ENCODE measurements at regions not wholly inside any gene's neighbourhood (a gene's known extent, or its start where the extent isn't known, plus 50 kb on each side); places are given as distances from the start of the nearest gene placed in this dataset.

- TF ChIP-seq EZH2 (IDR thresholded peaks at IDR 0.05; ENCODE audit: low read length) (no peak), CTCF (optimal IDR thresholded peaks at IDR 0.05 in 1 of 3, IDR thresholded peaks at IDR 0.05 in 1 of 3, conservative IDR thresholded peaks at IDR 0.05 in 1 of 3; ENCODE audit: extremely low read depth in 1 of 3, insufficient read depth in 2 of 3, low read length in 3 of 3) (no peak)
Observed at GRCh38 chr12:84767079-84767478, 145.5 kb downstream of the SLC6A15 start.

GRCh38 chr12:84766375-84766774 lies 146.2 kb downstream of the SLC6A15 start:
- no peaks in the 10 kb centered on the region for H3K27me3 ChIP-seq (ENCODE audit: control insufficient read depth, extremely low read depth, insufficient read depth, low read length)
- TF ChIP-seq CTCF (optimal IDR thresholded peaks at IDR 0.05 in 1 of 3, IDR thresholded peaks at IDR 0.05 in 1 of 3, conservative IDR thresholded peaks at IDR 0.05 in 1 of 3; ENCODE audit: extremely low read depth in 1 of 3, insufficient read depth in 2 of 3, low read length in 3 of 3): no peak
- no peak for TF ChIP-seq EZH2 (IDR thresholded peaks at IDR 0.05; ENCODE audit: low read length)
- no peaks in the 10 kb centered on the region for H3K9me3 ChIP-seq (ENCODE audit: control insufficient read depth, low read depth, low read length)
- DNase-seq (ENCODE audit: low read depth, low spot score) (no peak), FAIRE-seq (no peak)
- H3K9ac ChIP-seq (ENCODE audit: control insufficient read depth, extremely low read depth, insufficient read depth, low read length): no peak overlapping the region
- no peak overlapping the region for H3K4me3 ChIP-seq (ENCODE audit: control insufficient read depth in 2 of 3, extremely low read depth in 1 of 3, insufficient read depth in 2 of 3, low read depth in 1 of 3, low read length in 3 of 3)
- H3K27ac ChIP-seq (ENCODE audit: control insufficient read depth, insufficient read depth, low read length): no peak overlapping the region
- H3K4me1 ChIP-seq (ENCODE audit: control insufficient read depth, extremely low read depth, insufficient read depth, low read length): no peaks in the 10 kb centered on the region
- no peaks in the 10 kb centered on the region for H3K36me3 ChIP-seq (ENCODE audit: control insufficient read depth in 2 of 2, extremely low read depth in 1 of 2, insufficient read depth in 2 of 2, low read length in 2 of 2)
- no peaks in the 10 kb centered on the region for H4K20me1 ChIP-seq (ENCODE audit: control insufficient read depth, extremely low read depth, insufficient read depth, low read length)
- H2AFZ ChIP-seq (ENCODE audit: control insufficient read depth, low read length): no peak overlapping the region
- dilution Hi-C loops (cut with MboI; ENCODE audit: extremely low pct_ligation_motif_present, low sequenced_read_pairs): no loop called here
- H3K9me1 ChIP-seq (ENCODE audit: control insufficient read depth, extremely low read depth, insufficient read depth, low read length): no peaks in the 10 kb centered on the region
- no peaks in the 10 kb centered on the region for H3K79me2 ChIP-seq (ENCODE audit: control insufficient read depth, insufficient read depth, low read length)
- no peak overlapping the region for H3K4me2 ChIP-seq (ENCODE audit: control insufficient read depth, extremely low read depth, insufficient read depth, low read depth, low read length)

More at GRCh38 chr12:84767079-84767478, 145.5 kb downstream of the SLC6A15 start:
- Histone ChIP-seq H3K36me3 (ENCODE audit: control insufficient read depth in 2 of 2, extremely low read depth in 1 of 2, insufficient read depth in 2 of 2, low read length in 2 of 2) (no peaks in the 10 kb centered on the region), H3K9me1 (ENCODE audit: control insufficient read depth, extremely low read depth, insufficient read depth, low read length) (no peaks in the 10 kb centered on the region), H2AFZ (ENCODE audit: control insufficient read depth, low read length) (no peak overlapping the region), H3K27me3 (ENCODE audit: control insufficient read depth, extremely low read depth, insufficient read depth, low read length) (no peaks in the 10 kb centered on the region), H4K20me1 (ENCODE audit: control insufficient read depth, extremely low read depth, insufficient read depth, low read length) (no peaks in the 10 kb centered on the region), H3K4me2 (ENCODE audit: control insufficient read depth, extremely low read depth, insufficient read depth, low read depth, low read length) (no peak overlapping the region), H3K27ac (ENCODE audit: control insufficient read depth, insufficient read depth, low read length) (no peak overlapping the region), H3K9ac (ENCODE audit: control insufficient read depth, extremely low read depth, insufficient read depth, low read length) (no peak overlapping the region), H3K9me3 (ENCODE audit: control insufficient read depth, low read depth, low read length) (no peaks in the 10 kb centered on the region), H3K4me3 (ENCODE audit: control insufficient read depth in 2 of 3, extremely low read depth in 1 of 3, insufficient read depth in 2 of 3, low read depth in 1 of 3, low read length in 3 of 3) (no peak overlapping the region), H3K79me2 (ENCODE audit: control insufficient read depth, insufficient read depth, low read length) (no peaks in the 10 kb centered on the region), H3K4me1 (ENCODE audit: control insufficient read depth, extremely low read depth, insufficient read depth, low read length) (peaks cover 3% of the 10 kb centered on the region)
- no peak for DNase-seq (ENCODE audit: low read depth, low spot score)
- dilution Hi-C loops (cut with MboI; ENCODE audit: extremely low pct_ligation_motif_present, low sequenced_read_pairs): no loop called here
- FAIRE-seq: no peak

All from keratinocyte (primary cell).